HUES6 (cell line): ENCODE measurements at regions not wholly inside any gene's neighbourhood (a gene's known extent, or its start where the extent isn't known, plus 50 kb on each side); places are given as distances from the start of the nearest gene placed in this dataset.

Experiments
- H3K27ac ChIP-seq: 2 replicates; pipeline ENCODE4 v1.7.0; 2013; ENCODE audit warnings: low read depth, mild to moderate bottlenecking, low read length, inconsistent platforms
- H3K27me3 ChIP-seq: 2 replicates; pipeline ENCODE4 v1.6.1; 2013; ENCODE audit warnings: low read length; ENCODE audit not compliant: control insufficient read depth, insufficient read depth
- H3K36me3 ChIP-seq: 2 replicates; pipeline ENCODE4 v1.6.1; 2013; ENCODE audit warnings: low read length; ENCODE audit not compliant: control insufficient read depth, insufficient read depth
- H3K4me1 ChIP-seq: 2 replicates; pipeline ENCODE4 v1.6.1; 2013; ENCODE audit warnings: low read length; ENCODE audit not compliant: control insufficient read depth, insufficient read depth
- H3K4me3 ChIP-seq: 2 replicates; pipeline ENCODE4 v1.5.1; 2013; ENCODE audit warnings: low read depth, low read length
- H3K9ac ChIP-seq: one replicate; pipeline ENCODE4 v1.6.1; 2013; ENCODE audit warnings: mild to moderate bottlenecking, low read length
- H3K9me3 ChIP-seq: 2 replicates; pipeline ENCODE4 v1.6.1; 2013; ENCODE audit warnings: low read depth, low read length; ENCODE audit not compliant: control insufficient read depth, insufficient read depth

DNA sequence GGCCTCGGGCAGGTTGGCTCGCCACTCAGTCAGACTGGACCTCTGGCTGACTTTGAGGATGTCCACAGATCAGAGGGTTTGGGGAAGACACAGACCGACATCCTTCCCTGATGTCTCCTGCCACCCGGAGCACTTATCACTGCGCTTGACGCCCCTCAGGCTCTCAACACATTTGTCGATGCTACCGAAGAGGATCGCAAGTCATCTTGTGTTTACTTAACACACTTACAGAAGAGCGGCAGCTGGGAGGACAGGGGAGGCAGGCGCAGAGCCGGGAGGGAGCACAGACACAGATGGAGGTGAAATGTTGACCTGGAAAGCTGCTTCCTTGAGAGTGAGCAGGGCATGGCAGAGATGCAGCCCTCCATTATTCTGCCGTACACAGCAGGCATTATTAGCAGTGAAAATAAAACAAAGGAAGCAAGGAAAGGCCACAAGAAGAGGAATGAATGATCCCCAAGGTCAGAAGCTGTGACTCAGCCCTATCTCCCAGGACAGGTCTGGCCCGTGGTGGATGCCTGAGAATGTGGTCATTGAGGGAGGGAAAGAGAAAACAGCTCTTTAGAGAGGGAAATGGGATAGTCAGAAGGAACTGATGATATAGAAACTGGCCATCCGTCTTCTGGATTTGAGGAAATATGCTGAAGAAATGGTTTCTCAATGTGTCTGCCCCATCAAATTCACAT, 549.5 kb upstream of the ARGLU1 start:
- Histone ChIP-seq H3K36me3 (no peaks in the 10 kb centered on the region), H3K4me3 (no peak overlapping the region), H3K27me3 (no peaks in the 10 kb centered on the region), H3K27ac (no peak overlapping the region), H3K9me3 (no peaks in the 10 kb centered on the region), H3K4me1 (no peaks in the 10 kb centered on the region), H3K9ac (no peak overlapping the region)

DNA sequence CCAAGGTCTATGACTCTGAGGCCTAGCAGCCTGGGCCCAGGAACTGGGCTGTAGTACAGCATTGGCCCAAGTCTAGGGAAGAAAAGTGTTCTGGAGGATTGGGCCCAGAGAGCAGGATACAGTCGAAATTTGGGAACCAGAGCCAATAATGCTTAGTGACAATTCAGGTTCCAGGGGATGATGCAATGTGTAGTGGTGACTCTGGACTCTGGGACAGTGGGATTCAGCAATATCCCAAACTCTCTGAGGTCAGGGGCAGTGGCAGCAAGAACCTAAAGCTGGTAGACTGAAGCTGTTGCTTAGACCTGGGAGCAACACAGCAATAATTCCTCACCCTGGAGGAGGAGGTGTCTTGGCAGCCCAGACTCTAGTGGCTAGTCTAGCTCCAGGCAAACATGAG, 545.5 kb upstream of the ARGLU1 start:
- Histone ChIP-seq H3K36me3 (no peaks in the 10 kb centered on the region), H3K4me3 (no peak overlapping the region), H3K4me1 (no peaks in the 10 kb centered on the region; the same call in 1 of the 2 replicates), H3K9ac (no peak overlapping the region), H3K9me3 (peaks cover 6% of the 10 kb centered on the region), H3K27me3 (no peaks in the 10 kb centered on the region), H3K27ac (no peak overlapping the region)

DNA sequence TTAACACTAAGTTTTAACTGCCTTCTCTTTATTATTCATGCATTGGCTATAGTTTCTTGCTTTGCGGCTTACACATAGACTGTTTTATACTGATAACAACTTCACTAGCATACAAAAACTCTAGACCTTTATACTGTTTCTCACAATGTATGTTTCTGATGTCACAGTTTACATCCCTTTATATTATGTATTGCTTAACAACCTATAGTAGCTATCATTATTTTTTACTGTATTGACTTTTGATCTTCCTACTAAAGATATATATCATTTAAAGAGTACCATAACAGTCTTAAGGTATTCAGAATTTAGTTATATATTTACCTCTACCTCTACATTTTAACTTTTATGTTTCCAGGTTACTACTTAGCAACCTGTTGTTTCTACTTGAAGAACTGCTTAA, 543.3 kb upstream of the ARGLU1 start:
- H3K36me3 ChIP-seq, result no peaks in the 10 kb centered on the region
- H3K27me3 ChIP-seq, result no peaks in the 10 kb centered on the region
- H3K9me3 ChIP-seq, result peaks cover 6% of the 10 kb centered on the region
- no peaks in the 10 kb centered on the region; the same call in 1 of the 2 replicates for H3K4me1 ChIP-seq
- no peak overlapping the region for H3K4me3 ChIP-seq
- H3K9ac ChIP-seq, result no peak overlapping the region
- no peak overlapping the region for H3K27ac ChIP-seq

DNA sequence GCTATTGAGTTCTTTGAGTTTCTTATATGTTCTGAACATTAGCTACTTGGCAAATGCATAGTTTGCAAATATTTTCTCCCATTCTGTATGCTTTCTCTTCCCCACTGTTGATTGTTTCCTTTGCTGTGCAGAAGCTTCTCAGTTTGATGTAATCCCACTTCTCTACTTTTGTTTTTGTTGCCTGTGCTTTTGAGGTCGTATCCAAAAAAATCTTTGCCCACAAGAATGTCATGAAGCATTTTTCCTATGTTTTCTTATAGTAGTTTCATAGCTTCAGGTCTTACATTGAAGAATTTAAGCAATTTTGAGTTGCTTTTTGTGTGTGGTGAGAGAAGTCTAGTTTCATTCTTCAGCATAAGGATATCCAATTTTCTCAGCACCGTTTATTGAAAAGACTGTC, 536.7 kb upstream of the ARGLU1 start:
- Histone ChIP-seq H3K27ac (no peak overlapping the region), H3K4me3 (no peak overlapping the region), H3K4me1 (no peaks in the 10 kb centered on the region), H3K9me3 (peaks cover 6% of the 10 kb centered on the region), H3K27me3 (no peaks in the 10 kb centered on the region), H3K36me3 (no peaks in the 10 kb centered on the region), H3K9ac (no peak overlapping the region)

DNA sequence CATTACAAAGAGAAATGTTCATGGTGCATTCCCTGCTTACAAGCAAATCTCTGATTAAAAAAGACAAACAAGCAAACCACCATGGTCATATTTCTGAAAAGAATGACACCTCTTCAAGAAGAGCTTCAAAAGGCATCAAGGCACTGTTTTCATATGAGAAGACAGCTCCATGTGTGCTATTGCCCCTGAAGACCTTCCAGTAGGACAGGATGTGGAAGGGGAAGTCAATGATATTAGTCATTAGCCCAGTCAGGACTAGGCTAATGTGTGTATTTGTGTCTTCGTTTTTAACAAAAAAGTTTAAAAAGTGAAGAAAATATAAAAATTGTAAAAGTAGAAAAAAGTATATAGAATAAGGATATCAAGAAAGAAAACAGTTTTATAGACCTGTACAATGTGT, 534.7 kb upstream of the ARGLU1 start:
- Histone ChIP-seq H3K4me3 (no peak overlapping the region), H3K9me3 (no peaks in the 10 kb centered on the region), H3K27me3 (no peaks in the 10 kb centered on the region), H3K27ac (no peak overlapping the region), H3K36me3 (no peaks in the 10 kb centered on the region), H3K4me1 (no peaks in the 10 kb centered on the region), H3K9ac (no peak overlapping the region)

DNA sequence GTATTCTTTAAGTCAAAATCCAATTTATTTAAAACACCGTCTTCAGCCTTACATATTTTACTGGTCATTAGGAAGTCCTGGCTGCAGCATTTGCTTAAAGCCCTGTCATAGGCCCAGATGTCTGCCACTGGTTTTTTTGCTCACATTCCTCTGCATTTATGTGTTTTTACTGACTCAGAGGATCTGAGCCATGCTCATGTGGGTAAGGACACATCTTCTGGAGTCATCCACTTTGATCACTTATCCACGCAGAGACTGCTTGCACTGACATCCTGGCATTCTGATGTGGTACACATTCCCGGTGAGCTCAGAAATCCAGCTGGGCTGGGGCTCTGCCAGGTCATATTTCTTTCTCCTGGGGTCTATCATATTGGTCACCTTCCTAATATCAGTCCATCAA, 531.7 kb upstream of the ARGLU1 start:
- H3K9me3 ChIP-seq, result no peaks in the 10 kb centered on the region
- no peak overlapping the region for H3K4me3 ChIP-seq
- no peak overlapping the region for H3K27ac ChIP-seq
- H3K9ac ChIP-seq, result no peak overlapping the region
- H3K36me3 ChIP-seq, result no peaks in the 10 kb centered on the region
- no peaks in the 10 kb centered on the region for H3K4me1 ChIP-seq
- H3K27me3 ChIP-seq, result no peaks in the 10 kb centered on the region

DNA sequence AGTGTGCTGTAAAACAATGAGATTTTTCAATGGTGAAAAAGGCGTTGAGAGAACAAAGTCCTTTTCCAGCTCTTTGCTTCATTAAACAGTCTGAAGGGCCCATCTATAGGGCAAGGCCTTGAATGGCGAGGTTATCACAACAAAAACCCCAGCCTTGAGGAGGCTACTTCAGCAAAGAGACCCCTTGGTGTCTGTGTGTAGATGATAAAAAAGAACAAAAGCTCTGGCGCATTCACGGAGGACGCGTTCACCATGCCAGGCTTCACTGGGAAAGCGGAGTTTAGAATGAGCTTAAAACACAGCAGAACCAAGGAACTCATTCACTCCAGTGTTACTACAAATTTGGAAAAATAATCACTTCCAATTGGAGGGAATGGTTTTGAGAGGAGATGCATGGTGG, 530.0 kb upstream of the ARGLU1 start:
- Histone ChIP-seq H3K9ac (no peak overlapping the region), H3K27ac (no peak overlapping the region), H3K9me3 (no peaks in the 10 kb centered on the region), H3K27me3 (no peaks in the 10 kb centered on the region), H3K4me1 (no peaks in the 10 kb centered on the region), H3K36me3 (no peaks in the 10 kb centered on the region), H3K4me3 (no peak overlapping the region)

DNA sequence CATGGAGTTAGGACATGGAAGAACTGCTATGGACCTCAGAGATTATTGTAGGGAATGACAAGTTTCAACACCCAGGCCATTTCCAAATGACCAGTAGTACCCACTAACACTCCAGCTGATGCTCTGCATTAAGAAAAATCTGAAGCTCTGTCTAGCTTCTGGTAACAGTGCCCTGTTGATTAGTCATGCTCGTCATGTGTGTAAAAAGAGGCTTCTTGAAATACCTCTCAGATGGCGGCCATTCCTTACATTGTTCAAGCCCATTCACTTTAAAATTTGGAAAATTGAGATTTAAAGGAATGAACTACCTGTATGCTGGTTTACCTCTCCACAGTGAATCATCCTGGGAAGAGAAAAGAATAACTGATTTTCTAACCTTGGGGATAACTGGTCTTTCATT, 527.9 kb upstream of the ARGLU1 start:
- Histone ChIP-seq H3K36me3 (no peaks in the 10 kb centered on the region), H3K27ac (no peak overlapping the region), H3K4me3 (no peak overlapping the region), H3K9me3 (no peaks in the 10 kb centered on the region), H3K4me1 (no peaks in the 10 kb centered on the region), H3K27me3 (no peaks in the 10 kb centered on the region), H3K9ac (no peak overlapping the region)

DNA sequence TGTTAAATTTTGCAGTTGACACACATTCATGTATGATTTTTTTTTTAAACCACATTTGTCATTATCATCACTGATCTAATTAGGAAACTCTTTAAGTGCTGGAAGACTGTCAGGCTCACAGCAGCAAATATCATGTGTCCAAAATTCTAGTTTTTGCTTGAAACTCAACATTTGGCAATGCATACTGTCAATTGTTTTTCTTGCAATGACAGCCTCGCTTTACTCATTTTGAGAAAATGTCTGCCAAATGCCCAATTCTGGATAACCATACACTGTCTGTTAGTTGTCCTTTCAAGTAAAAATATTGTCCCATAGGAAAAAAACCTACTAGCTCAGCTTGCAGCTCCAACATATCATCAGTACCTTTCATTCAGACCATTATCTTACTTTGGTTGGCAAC, 523.9 kb upstream of the ARGLU1 start:
- Histone ChIP-seq H3K4me3 (no peak overlapping the region), H3K27ac (no peak overlapping the region), H3K36me3 (no peaks in the 10 kb centered on the region), H3K4me1 (no peaks in the 10 kb centered on the region), H3K27me3 (no peaks in the 10 kb centered on the region), H3K9ac (no peak overlapping the region), H3K9me3 (no peaks in the 10 kb centered on the region)

DNA sequence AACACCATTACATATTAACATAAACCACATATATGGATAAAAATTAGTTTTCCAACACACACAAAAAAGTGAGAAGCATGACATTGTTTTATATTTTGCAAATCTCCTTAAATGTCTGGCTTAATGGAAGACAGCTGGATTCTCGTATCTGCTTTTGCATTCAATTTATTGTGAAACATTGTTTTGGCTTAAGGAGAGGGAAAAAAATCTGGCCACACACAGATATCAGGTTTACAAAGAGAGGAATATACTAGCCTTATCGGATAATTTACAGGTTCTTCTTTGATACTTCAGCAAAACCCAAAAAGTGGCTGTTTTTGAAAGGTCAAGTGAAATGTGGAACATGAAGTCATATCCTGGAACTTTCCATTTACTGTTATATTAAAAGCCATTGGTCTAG, 523.5 kb upstream of the ARGLU1 start:
- Histone ChIP-seq H3K36me3 (no peaks in the 10 kb centered on the region), H3K27ac (no peak overlapping the region), H3K9ac (no peak overlapping the region), H3K4me1 (no peaks in the 10 kb centered on the region), H3K27me3 (no peaks in the 10 kb centered on the region), H3K9me3 (no peaks in the 10 kb centered on the region), H3K4me3 (no peak overlapping the region)

DNA sequence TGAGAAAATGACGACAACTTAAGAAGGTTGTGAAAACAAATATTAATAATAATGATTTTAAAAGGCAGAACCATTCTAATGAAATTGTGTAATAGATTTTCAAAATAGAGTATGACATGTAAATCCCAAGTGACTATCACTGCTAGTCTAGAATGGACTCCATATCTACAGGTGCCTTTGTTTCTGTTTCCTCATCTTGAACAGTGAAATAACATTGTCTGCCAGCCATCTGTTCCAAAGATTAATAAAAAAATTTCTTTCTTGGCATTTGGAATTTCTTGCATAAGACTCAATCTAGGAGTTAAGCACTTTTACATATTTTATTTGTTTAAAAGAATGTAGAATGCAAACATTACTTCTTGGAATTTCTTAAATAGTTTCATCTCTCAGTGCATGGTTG, 520.1 kb upstream of the ARGLU1 start:
- Histone ChIP-seq H3K27me3 (no peaks in the 10 kb centered on the region), H3K4me3 (no peak overlapping the region), H3K9me3 (no peaks in the 10 kb centered on the region), H3K36me3 (no peaks in the 10 kb centered on the region), H3K9ac (no peak overlapping the region), H3K4me1 (no peaks in the 10 kb centered on the region), H3K27ac (no peak overlapping the region)
